Right lung (tissue), 2 donors: ENCODE measurements at regions not wholly inside any gene's neighbourhood (a gene's known extent, or its start where the extent isn't known, plus 50 kb on each side); places are given as distances from the start of the nearest gene placed in this dataset.

Experiments used
- DNase-seq, 2 donors: peaks; one replicate each; pipeline ENCODE4 v3.0.0-alpha.2; 2013

GRCh38 chr1:115233598-115233997, 104.5 kb downstream of the NGF start:
- no peak for DNase-seq

DNA sequence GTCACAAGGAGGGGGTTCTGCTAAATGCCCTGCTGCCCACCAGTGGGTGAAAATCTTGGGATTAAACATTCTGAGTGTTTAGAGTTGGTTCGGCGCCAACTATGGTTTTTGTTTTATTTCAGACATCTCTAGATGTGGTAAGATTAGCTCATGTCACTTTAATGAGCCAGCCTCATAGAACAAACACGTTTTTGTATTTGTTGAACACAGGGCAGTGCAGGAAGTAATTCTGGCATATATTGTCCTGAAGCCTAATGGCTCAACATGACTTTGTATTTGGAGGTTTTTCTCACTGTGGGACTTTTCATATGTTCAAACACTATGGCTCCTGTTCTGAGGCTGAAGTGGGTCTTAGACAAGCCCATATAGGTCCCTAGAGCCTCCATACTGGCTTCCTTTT, 107.8 kb downstream of the NGF start:
- no peak for DNase-seq

GRCh38 chr1:115229016-115229415, 109.0 kb downstream of the NGF start:
- DNase-seq = no peak

DNA sequence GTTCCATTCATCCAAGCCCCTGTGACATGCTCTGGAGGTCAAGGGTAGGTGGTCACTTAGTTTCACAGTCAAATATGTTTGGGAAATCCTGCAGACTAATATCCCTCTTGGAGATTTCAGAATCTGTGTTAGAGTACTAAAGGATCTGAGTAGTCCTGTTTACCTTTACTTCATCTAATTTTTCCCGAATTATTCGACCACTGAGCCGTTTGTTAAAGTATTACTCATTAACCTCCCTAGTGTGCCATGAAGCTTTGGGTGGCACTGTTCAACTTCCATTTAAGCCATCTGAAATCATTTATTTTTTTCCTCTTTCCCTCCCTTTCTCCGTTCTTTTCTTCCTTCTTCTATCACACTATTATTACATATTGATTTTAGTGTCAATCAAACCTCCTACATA, 109.9 kb downstream of the NGF start:
- DNase-seq = no peak

GRCh38 chr1:115227346-115228082, 110.5 kb downstream of the NGF start:
- no peak for DNase-seq

DNA sequence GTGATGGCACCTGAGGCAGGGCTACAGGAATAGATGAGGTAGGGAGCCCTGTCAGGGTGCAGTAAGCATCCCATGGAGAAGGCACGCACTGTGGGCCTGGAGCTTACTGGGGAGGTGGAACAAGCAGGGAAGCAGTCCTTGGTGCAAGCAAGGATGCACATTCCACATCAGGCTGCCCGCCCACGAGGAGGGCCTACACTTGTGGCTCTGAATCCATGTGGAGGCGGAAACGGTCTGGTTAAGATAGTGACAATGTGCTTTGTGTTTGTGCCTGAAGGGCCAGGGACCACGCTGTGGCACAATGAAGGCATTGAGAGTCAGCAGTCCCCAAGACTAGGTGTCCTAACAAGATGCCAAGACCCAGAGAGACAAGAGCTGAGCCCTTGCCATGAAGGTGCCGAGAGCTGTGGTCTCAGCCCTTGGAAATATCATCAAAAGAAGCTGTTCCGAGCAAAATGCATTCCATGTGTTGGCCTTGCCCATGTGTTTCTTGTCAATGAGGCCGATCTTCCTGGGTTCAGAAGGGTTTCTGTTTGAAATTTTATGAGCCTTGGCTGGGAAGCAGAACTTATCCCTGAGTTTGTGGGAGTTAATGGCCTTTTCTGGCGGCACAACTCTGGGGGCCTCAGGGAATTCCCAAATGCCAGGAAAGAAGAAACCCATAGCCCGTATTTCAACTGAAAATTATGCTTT, 111.9 kb downstream of the NGF start:
- no peak for DNase-seq

DNA sequence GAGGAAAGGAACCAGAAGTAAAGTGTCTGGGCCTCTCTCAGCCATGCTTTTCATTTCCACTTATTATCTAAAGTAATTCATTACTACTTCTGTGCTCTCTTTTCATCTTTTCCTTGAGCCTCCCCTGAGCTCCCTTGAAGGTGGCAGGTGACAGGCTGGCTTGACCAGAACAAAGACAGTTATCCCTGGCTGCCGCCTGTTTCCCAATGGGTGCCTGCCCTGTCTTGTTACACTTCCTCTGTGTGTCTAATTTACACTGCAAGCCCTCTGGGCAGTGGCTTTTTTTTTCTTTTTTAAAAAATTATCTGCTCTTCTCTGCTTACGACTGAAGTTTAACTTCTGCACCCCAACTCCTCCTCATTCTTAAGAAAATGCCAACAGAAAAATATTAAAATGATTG, 113.4 kb downstream of the NGF start:
- no peak for DNase-seq

DNA sequence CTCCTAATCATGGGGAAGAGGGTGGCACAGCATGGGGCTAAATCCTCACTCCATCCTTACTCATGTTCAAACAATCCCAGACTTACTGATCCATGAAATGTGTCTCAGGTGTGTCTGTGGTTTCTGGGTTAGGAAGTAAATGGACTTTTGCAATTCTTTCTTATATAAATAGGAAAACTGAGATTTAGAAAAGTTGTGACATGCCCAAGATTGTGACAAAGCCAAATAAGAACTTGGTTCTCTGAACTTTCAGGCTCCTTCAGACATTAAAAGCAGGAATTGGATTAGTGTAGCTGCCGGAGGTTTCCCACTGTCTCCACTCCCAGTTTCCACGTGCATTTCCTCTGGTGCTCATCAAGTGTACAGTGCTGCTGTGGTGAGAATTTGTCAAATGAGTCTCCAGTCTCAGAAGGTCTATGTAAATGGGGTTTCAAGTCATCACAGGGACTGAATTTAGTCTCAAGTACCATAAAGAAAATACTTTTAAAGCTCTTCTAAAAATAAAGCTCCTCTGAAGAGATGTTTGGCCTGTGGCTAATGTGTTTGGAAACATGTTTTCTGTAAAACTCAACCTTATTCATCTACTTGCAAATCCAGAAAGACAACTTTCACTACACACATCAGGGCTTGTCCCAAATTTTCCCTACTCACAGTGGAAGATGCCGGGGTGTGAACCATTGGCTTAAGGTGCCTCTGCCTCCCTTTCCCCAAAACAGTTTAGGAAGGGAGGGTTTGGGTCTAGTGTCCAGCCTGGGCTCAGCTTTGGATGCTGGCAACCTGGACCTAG, 115.2 kb downstream of the NGF start:
- no peak for DNase-seq

- no peak for DNase-seq
These were observed 117.4 kb downstream of the NGF start for GRCh38 chr1:115220340-115221270.

DNA sequence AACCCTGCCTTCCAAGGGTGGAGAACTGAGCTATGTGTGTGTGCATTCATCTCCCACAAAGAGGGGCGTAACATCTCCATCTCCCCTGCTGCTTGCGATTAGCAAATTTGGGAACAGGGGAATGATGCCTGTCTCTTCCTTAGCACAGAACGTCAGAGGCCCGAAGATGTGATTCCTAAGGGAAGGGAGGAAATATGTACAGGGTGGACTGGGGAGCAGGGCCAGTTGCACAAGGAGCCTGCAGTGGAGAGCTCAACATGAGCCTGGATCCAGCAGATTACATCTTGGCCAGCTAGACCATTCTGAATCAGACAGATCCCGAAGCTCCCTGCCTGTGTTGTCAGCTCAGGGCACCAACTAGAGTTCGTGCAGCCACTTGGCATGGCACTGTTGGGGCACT, 118.1 kb downstream of the NGF start:
- no peak for DNase-seq

GRCh38 chr1:115218699-115219098, 119.3 kb downstream of the NGF start:
- DNase-seq = no peak

DNA sequence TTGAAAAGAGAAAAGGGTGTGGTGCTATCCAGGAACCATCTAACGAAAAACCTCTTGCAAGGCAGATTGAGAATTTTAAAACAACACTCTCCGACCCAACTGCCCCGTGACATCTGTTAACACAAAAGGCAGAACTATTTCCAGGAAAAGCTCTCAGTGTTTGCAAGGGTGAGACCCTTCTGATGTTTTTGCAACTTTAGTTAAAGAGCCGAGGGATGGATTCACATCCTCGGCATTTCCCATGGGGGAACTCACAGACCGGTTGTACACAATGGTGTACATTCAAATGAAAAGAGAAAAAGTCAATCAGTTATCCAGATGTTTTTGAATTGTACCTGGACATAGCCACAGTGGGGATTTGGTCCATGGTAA, 120.0 kb downstream of the NGF start:
- DNase-seq = no peak

DNA sequence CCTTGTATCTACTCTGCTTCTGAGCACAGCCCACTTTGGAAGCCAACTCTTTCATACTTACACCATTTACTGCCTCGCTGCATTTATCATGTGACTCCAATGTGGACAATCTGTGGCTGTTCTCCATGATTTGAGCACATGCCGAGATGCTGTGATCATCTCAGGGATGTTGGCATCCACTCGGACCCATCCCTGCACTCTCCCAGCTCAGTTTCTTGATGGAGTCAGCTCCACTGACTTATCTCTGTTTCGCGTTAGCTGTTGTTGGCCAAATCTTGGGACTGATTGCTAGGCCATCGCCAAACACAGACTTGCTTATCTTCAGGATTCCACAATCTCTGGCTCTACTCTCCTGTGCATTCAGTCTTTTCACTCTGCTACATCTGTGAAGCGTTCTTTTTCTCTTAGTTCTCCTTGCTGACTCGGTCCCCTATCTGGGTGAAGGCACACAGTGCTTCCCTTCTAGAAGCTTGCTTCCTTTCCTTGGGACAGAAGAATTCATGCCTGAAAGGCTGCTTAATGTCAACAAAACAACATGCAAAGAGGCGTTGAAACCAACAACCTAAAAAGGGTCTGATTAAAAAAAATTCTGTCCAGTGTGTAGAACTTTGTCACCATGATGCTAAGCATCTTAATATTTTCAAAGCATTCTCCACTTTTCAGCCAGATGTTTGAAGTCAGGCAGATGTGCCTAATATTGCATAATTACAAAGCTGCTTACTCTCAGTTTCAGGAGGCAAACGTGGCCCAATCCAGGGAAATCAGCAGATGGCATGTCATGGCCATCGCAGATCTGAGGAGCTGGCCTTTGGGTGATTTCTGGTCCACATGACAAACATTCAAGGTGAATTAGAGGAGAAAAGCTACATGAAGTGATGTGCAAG, 120.7 kb downstream of the NGF start:
- no peak for DNase-seq

DNA sequence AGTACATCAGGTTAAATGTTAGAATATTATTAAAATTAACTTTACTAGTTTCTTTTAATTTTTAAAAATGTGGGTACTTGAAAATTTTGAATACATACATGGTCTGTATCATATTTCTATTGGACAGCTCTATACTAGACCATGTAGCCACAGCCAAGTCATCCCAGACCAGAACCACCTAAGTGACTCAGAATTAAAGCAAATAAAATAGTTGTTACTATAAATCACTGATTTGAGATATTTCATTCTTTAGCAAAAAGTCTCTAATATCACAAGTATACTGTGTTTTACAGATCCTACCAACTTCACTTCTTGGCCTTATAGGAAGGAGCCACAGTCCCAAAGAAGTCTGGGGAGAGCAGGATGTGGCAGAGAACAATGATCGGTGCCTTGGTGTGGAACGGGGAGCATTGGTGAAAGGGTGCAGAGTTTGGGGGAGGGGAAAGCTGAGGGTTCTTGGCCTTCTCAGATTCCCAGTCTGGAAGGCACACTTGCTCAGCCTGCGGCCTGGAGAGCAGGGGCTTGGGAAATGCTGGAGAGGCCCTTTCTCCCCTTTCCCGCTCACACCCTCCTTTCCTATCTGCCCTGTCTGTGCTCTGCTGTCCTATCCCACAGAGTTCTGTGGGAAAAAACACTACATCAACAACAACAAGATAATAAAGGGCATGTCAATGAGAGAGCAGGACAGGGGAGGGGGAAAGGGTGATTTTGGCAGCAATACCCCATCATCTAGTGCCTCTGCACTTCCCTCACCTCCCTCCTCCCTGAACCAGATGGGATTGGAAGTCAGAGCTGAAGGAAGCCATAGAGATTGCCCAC, 122.1 kb downstream of the NGF start:
- DNase-seq = no peak

DNA sequence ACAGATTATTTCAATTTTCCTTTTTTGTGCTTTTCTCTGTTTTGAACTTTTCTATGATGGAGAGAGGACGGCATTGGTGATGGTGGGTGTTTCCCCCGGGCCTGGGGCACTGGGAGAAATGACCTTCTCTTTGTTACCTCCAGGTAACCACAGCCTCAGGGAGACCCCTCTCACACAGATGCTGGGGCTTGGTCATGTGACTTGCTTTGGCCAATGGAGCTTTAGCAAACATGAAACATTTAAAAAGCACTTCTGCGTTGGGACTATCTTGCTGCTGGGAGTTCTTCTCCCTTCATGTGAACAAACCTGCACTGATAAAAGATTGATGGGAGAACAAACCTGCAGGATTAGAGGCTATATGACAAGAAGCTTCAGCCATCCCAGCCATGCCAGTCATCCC, 122.9 kb downstream of the NGF start:
- DNase-seq = no peak

DNA sequence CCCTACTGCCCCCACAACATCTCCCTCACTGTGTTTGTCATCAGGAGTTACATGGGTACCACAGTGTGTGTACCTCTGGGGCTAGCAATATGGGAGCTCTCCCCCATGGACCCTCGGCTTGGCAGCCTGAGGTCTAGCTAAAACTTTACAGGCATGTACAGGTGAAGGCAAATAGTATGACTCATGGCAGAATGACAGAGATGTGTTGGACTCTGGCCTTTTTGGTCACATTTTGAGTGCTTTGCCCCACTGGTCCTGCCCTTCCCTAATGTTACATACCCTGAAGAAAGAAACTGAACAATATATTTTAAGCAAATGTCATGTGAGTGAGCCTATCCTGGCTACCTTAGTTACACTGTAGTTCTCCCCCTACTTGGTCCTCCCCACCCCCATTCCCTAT, 124.0 kb downstream of the NGF start:
- DNase-seq = no peak

DNA sequence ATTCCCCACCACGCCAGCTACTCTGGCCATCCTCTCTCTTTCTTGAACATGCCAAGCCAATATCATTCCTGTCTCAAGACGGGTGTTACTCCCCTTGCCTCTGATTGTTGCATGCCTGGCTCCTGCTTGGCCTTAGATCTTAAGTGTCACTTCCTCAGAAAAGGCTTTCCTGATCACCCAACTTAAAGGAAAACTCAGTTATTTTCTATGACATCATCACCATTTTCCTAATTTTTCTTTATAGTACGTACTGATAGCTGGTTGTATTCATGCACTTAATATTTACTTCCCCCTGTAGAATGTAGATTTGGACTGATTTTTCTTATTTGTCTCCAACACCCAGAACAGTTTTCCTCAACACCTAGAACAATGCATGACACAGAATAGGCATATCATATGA, 123.8 kb upstream of the TSPAN2 start:
- no peak for DNase-seq

DNA sequence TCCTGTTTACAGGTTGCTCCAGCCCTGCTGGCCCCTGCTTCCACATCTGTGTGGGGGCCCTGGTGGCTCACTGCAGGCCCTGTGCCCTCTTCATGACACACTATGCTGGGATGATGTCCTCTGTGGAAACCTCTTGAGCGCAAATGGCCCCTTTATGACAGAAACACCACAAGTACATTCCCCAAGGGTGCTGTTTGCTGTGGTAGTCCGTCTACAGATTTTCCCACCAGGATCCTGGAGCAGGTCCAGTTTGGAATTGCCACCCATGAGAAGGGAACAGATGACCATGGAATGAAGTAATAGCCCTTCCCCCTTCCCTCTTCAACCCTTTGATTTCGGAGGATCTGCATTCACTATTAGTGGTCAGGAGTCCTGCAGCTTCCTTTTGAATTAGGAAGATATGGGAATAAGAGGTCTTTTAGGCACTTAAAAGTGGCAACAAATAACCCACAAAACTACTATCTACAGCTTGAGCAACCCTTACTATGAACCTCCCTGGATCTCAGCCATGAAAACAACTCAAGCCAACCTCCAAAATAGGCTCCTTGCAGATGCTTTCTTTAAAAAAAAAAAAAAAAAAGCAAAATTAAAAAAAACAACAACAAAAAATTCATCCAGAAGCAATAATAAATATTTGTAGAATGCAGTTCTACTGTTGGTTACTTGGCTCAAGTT, 121.9 kb upstream of the TSPAN2 start:
- no peak for DNase-seq

DNA sequence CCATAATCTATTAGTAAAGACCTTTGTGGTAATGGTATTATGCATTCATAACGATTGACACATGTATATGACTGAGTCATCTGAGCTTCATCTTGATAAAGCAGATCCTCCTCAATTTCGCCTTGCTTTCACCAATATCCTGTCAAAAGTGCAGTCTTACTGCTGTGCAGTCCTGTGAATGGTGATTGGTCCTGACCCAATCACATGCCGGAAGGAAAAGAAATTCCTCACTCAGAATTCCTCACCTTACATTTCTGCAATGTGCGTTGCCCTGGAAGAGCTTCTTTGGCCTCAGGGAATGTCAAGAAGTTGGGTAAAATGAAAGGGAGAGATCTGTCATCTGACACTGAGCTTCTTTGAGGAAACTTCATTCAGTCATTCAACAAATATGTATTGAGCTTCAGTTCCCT, 121.0 kb upstream of the TSPAN2 start:
- DNase-seq = no peak
